ENCODE measurements at regions not wholly inside any gene's neighbourhood (a gene's known extent, or its start where the extent isn't known, plus 50 kb on each side); places are given as distances from the start of the nearest gene placed in this dataset.

DNA sequence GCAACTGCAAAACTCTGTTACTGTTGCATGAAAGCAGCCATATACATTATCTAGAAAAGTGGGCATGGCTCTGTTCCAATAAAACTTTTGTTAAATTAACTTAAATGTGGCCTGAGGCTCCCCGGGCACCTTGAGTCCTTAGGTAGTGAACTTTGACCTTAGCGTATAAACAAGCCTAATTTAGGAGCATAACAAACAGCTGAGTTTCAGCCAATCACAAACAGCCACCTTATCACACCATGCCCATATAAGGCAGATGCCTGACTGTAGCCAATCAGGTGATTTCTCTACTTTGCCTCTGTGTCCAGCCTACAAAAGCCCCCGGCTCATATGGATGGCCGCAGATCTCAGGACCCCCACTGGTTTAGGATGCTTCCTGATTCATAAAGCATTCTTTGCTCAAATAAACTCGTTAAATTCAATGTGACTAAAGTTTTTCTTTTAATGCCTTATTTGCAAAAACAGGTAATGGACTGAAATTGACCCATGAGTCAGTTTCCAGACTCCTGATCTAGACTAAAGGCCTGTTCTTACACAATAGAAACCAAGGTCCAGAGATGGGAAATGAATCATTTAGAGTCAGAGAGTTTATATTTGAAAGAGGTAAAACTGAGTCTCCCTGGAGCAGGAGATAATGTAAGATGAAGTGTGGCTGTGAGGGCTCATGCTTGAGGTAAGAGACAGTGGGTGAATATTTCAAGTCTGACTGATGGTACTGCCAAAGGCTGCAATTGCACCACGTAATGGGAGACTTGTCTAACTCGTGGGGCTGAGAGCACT lies 130.2 kb downstream of the FGF9 start:
- DNase-seq (ENCODE audit: low spot score in 2 of 2): no peak
- peak; percentile 39 for ATAC-seq
- Mint-ChIP-seq H3K9me3 (no peaks in the 10 kb centered on the region), H3K36me3 (no peaks in the 10 kb centered on the region), H3K4me3 (no peak overlapping the region), H3K27ac (no peak overlapping the region), H3K4me1 (no peaks in the 10 kb centered on the region)

- no peak for ATAC-seq
- no peak for DNase-seq (ENCODE audit: low spot score in 2 of 2)
- Mint-ChIP-seq H3K9me3 (no peaks in the 10 kb centered on the region), H3K4me1 (no peaks in the 10 kb centered on the region), H3K27ac (no peak overlapping the region), H3K4me3 (no peak overlapping the region), H3K36me3 (no peaks in the 10 kb centered on the region)
These were observed 134.9 kb downstream of the FGF9 start for GRCh38 chr13:21805733-21806132.

GRCh38 chr13:21812192-21812626 lies 141.3 kb downstream of the FGF9 start:
- no peak overlapping the region for H3K4me3 Mint-ChIP-seq
- no peaks in the 10 kb centered on the region for H3K9me3 Mint-ChIP-seq
- H3K4me1 Mint-ChIP-seq: no peaks in the 10 kb centered on the region
- no peaks in the 10 kb centered on the region for H3K36me3 Mint-ChIP-seq
- DNase-seq (ENCODE audit: low spot score in 2 of 2): peak in 1 of 2 donors; percentile 15
- no peak overlapping the region for H3K27ac Mint-ChIP-seq
- peak; percentile 19 for ATAC-seq

GRCh38 chr13:21813110-21813509 lies 142.2 kb downstream of the FGF9 start:
- Mint-ChIP-seq H3K27ac (no peak overlapping the region), H3K36me3 (no peaks in the 10 kb centered on the region), H3K4me1 (no peaks in the 10 kb centered on the region), H3K9me3 (no peaks in the 10 kb centered on the region), H3K4me3 (no peak overlapping the region)
- no peak for ATAC-seq
- DNase-seq (ENCODE audit: low spot score in 2 of 2): no peak

GRCh38 chr13:21813844-21814243 lies 143.0 kb downstream of the FGF9 start:
- H3K4me1 Mint-ChIP-seq: no peaks in the 10 kb centered on the region
- H3K4me3 Mint-ChIP-seq: no peak overlapping the region
- H3K9me3 Mint-ChIP-seq: no peaks in the 10 kb centered on the region
- ATAC-seq (no peak), DNase-seq (ENCODE audit: low spot score in 2 of 2) (no peak)
- H3K36me3 Mint-ChIP-seq: no peaks in the 10 kb centered on the region
- H3K27ac Mint-ChIP-seq: no peak overlapping the region

DNA sequence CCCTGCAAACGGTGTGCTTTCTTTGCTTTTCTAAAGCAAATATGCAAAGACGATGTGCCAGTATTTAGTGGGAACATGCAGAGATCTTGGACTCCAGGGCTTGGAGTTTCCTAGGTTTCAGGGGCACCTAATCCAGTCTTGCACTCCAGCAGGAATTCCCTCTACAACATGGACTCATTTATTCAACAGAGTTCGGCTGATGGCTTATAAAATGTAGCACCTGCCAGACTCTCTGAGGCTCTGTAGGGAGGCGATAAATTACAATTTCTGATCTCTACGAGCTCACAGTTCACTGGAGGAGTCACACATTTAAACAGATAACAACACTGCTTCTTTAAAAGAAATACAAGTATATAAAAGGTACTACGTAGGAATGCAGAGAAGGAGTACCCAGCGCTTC lies 143.7 kb downstream of the FGF9 start:
- Mint-ChIP-seq H3K4me1 (no peaks in the 10 kb centered on the region), H3K4me3 (no peak overlapping the region), H3K9me3 (no peaks in the 10 kb centered on the region), H3K27ac (no peak overlapping the region), H3K36me3 (no peaks in the 10 kb centered on the region)
- no peak for ATAC-seq
- no peak for DNase-seq (ENCODE audit: low spot score in 2 of 2)

DNA sequence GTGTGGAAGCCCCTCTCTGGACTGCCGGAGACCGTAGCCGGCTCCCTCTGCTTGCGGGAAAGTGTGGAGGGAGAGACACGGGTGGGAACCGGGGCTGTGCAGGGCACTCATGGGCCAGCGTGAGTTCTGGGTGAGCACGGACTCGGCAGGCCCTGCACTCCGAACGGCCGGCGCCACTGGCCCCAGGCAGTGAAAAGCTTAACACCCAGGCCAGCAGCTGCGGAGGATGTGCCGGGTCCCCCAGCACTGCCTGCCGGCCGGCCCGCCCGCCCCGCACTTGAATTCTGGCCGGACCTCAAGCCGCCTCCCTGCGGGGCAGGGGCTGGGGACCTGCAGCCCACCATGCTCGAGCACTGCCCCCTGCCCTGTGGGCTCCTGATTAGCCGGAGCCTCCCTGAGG lies 147.0 kb downstream of the FGF9 start:
- Mint-ChIP-seq H3K4me3 (no peak overlapping the region), H3K4me1 (no peaks in the 10 kb centered on the region)

GRCh38 chr13:21822029-21822428 lies 151.2 kb downstream of the FGF9 start:
- no peak overlapping the region for H3K4me3 Mint-ChIP-seq
- DNase-seq (ENCODE audit: low spot score in 2 of 2): no peak
- H3K36me3 Mint-ChIP-seq: no peaks in the 10 kb centered on the region
- no peaks in the 10 kb centered on the region for H3K9me3 Mint-ChIP-seq
- H3K4me1 Mint-ChIP-seq: no peaks in the 10 kb centered on the region
- no peak overlapping the region for H3K27ac Mint-ChIP-seq
- ATAC-seq: no peak

More for the DNA sequence above, 147.0 kb downstream of the FGF9 start:
- no peak for ATAC-seq
- DNase-seq (ENCODE audit: low spot score in 2 of 2): no peak
- Mint-ChIP-seq H3K36me3 (no peaks in the 10 kb centered on the region), H3K27ac (no peak overlapping the region), H3K9me3 (no peaks in the 10 kb centered on the region)

- DNase-seq (ENCODE audit: low spot score in 2 of 2): no peak
- ATAC-seq: no peak
- no peak overlapping the region for H3K4me3 Mint-ChIP-seq
- no peak overlapping the region for H3K27ac Mint-ChIP-seq
- no peaks in the 10 kb centered on the region for H3K9me3 Mint-ChIP-seq
- no peaks in the 10 kb centered on the region for H3K36me3 Mint-ChIP-seq
- H3K4me1 Mint-ChIP-seq: no peaks in the 10 kb centered on the region
These were observed 152.5 kb downstream of the FGF9 start for GRCh38 chr13:21823416-21823815.

- DNase-seq (ENCODE audit: low spot score in 2 of 2): peak in 1 of 2 donors; percentile 22
- Mint-ChIP-seq H3K4me3 (no peak overlapping the region), H3K4me1 (no peaks in the 10 kb centered on the region), H3K36me3 (no peaks in the 10 kb centered on the region), H3K27ac (no peak overlapping the region), H3K9me3 (no peaks in the 10 kb centered on the region)
- ATAC-seq: no peak
These were observed 153.1 kb downstream of the FGF9 start for GRCh38 chr13:21823949-21824348.

DNA sequence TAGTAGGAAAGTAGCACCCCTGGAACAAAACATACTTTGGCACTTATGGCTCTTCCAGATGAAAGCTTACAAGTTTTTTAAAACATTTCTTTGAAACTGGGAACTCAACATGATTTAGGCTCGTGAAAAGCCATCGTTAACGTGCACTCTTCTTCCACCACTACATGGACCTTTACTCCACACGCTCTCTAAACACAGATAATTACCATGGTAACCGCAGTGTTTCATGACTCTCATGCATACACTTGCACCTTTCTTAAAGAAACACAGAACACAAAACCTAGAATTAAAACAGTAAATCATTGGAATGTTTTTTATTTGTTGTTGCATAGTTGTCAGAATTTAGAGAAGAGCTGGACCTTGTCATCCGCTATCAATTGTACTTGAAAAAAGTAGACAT lies 154.3 kb downstream of the FGF9 start:
- ATAC-seq (no peak), DNase-seq (ENCODE audit: low spot score in 2 of 2) (no peak)
- Mint-ChIP-seq H3K27ac (no peak overlapping the region), H3K36me3 (no peaks in the 10 kb centered on the region), H3K4me3 (no peak overlapping the region), H3K4me1 (no peaks in the 10 kb centered on the region), H3K9me3 (no peaks in the 10 kb centered on the region)

GRCh38 chr13:21825801-21826200 lies 154.9 kb downstream of the FGF9 start:
- ATAC-seq: no peak
- H3K9me3 Mint-ChIP-seq: no peaks in the 10 kb centered on the region
- H3K36me3 Mint-ChIP-seq: no peaks in the 10 kb centered on the region
- H3K27ac Mint-ChIP-seq: no peak overlapping the region
- no peak for DNase-seq (ENCODE audit: low spot score in 2 of 2)
- H3K4me3 Mint-ChIP-seq: no peak overlapping the region
- no peaks in the 10 kb centered on the region for H3K4me1 Mint-ChIP-seq

- Mint-ChIP-seq H3K4me1 (no peaks in the 10 kb centered on the region), H3K4me3 (no peak overlapping the region), H3K27ac (no peak overlapping the region), H3K9me3 (no peaks in the 10 kb centered on the region), H3K36me3 (no peaks in the 10 kb centered on the region)
- DNase-seq (ENCODE audit: low spot score in 2 of 2): no peak
- ATAC-seq: no peak
These were observed 155.5 kb downstream of the FGF9 start for GRCh38 chr13:21826214-21827015.

GRCh38 chr13:21831654-21832324 lies 160.9 kb downstream of the FGF9 start:
- no peak for DNase-seq (ENCODE audit: low spot score in 2 of 2)
- H3K4me1 Mint-ChIP-seq: no peaks in the 10 kb centered on the region
- H3K27ac Mint-ChIP-seq: no peak overlapping the region
- H3K4me3 Mint-ChIP-seq: no peak overlapping the region
- no peaks in the 10 kb centered on the region for H3K36me3 Mint-ChIP-seq
- H3K9me3 Mint-ChIP-seq: peaks cover 2% of the 10 kb centered on the region
- ATAC-seq: no peak

- DNase-seq (ENCODE audit: low spot score in 2 of 2) (no peak), ATAC-seq (no peak)
- H3K36me3 Mint-ChIP-seq: no peaks in the 10 kb centered on the region
- peaks cover 2% of the 10 kb centered on the region for H3K9me3 Mint-ChIP-seq
- H3K4me1 Mint-ChIP-seq: no peaks in the 10 kb centered on the region
- H3K4me3 Mint-ChIP-seq: no peak overlapping the region
- H3K27ac Mint-ChIP-seq: no peak overlapping the region
These were observed 163.0 kb downstream of the FGF9 start for GRCh38 chr13:21833921-21834320.

Measured in stimulated activated effector memory CD8-positive, alpha-beta T cell treated with anti-CD3 and anti-CD28 coated beads, Interleukin-12 subunit alpha, Interleukin-12 subunit beta, amount 100 ng/mL, for 72 hours (primary cell).